ENCODE measurements at regions not wholly inside any gene's neighbourhood (a gene's known extent, or its start where the extent isn't known, plus 50 kb on each side); places are given as distances from the start of the nearest gene placed in this dataset.

- TF ChIP-seq POLR2A (IDR thresholded peaks at IDR 0.05) (no peak), CTCF (IDR thresholded peaks at IDR 0.05) (no peak)
Measured at GRCh38 chr4:24659241-24659961, 75.0 kb upstream of the DHX15 start.
